Muscle layer of duodenum (tissue), 2 donors: ENCODE measurements at regions not wholly inside any gene's neighbourhood (a gene's known extent, or its start where the extent isn't known, plus 50 kb on each side); places are given as distances from the start of the nearest gene placed in this dataset.
"Not testable (repeated sequence)": the region's sequence is repeated elsewhere in the genome, so short reads cannot be mapped to it uniquely, and the experiment has no call there.

Experiments used
- H3K27ac ChIP-seq: one replicate; pipeline ENCODE4 v1.7.0; 2013; ENCODE audit warnings: mild to moderate bottlenecking, low read length
- H3K27me3 ChIP-seq: one replicate; pipeline ENCODE4 v1.7.0; 2013; ENCODE audit warnings: low read depth, mild to moderate bottlenecking, control low read depth, low read length
- H3K36me3 ChIP-seq, 2 donors: one replicate each; pipeline ENCODE4 v1.7.0; 2013; ENCODE audit warnings: low read length in 2 of 2, control low read depth in 1 of 2, mild to moderate bottlenecking in 1 of 2; ENCODE audit not compliant: insufficient read depth in 2 of 2, control insufficient read depth in 1 of 2
- H3K4me1 ChIP-seq, 2 donors: one replicate each; pipeline ENCODE4 v1.7.0; 2013; ENCODE audit warnings: low read length in 2 of 2, mild to moderate bottlenecking in 2 of 2, control low read depth in 1 of 2, moderate library complexity in 1 of 2; ENCODE audit not compliant: insufficient read depth in 2 of 2, control insufficient read depth in 1 of 2
- H3K4me3 ChIP-seq, 2 donors: one replicate each; pipeline ENCODE4 v1.7.0; 2013; ENCODE audit warnings: low read length in 2 of 2, low read depth in 1 of 2, mild to moderate bottlenecking in 1 of 2
- H3K9me3 ChIP-seq, 2 donors: one replicate each; pipeline ENCODE4 v1.7.0; 2013; ENCODE audit warnings: low read length in 2 of 2, control low read depth in 1 of 2, mild to moderate bottlenecking in 1 of 2; ENCODE audit not compliant: control insufficient read depth in 1 of 2
- donor health status: healthy.

DNA sequence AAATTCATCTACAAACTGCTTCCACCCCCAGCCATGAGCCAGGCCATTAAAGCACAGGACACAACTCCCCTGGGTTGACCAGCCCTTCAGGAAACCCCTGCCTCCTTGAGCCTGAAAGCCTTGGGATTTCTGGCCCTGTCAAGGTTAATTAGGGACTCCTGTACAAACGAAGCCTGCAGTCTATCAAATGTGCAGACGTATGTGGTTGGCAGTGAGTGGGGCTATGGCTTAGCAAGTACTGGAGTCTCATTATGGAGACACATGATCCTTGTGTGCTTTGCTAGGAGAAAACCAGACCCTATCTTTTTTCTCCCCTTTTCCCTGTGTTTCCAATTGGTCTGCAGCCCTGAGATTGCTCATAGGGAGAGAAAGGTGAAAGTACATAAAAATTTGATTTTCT, 588.3 kb upstream of the USP24 start:
- H3K27me3 ChIP-seq = no peaks in the 10 kb centered on the region
- no peaks in the 10 kb centered on the region for H3K4me1 ChIP-seq
- H3K4me3 ChIP-seq = no peak overlapping the region
- H3K9me3 ChIP-seq = peaks cover 0 to 6% of the 10 kb centered on the region in 2 donors
- no peak overlapping the region for H3K27ac ChIP-seq
- no peaks in the 10 kb centered on the region for H3K36me3 ChIP-seq

DNA sequence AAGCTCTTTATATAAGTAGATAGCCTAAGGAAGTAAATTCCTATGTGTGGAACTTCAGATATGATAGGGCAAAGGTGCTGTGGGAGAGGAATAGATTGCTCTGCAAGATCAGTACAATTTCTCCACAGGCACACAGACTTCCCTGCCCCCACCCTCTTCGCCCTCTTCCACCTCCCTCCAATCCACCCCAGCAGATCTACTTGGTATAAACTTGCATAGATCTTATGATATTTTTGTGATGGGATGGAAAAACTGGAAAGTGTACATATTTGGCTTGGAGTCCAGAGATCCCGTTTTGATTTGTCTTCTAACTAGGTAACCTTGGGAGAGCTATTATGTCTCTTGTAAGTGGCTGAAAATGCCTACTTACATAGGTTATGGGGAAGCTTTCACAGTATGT, 586.3 kb upstream of the USP24 start:
- no peak overlapping the region for H3K4me3 ChIP-seq
- no peaks in the 10 kb centered on the region for H3K27me3 ChIP-seq
- H3K9me3 ChIP-seq = peaks cover 0 to 6% of the 10 kb centered on the region in 2 donors

GRCh38 chr1:55800503-55800902, 585.3 kb upstream of the USP24 start:
- Histone ChIP-seq H3K27ac (no peak overlapping the region), H3K4me3 (no peak overlapping the region), H3K27me3 (no peaks in the 10 kb centered on the region), H3K9me3 (peaks cover 0 to 6% of the 10 kb centered on the region in 2 donors), H3K4me1 (no peaks in the 10 kb centered on the region), H3K36me3 (no peaks in the 10 kb centered on the region)

More for the DNA sequence above, 586.3 kb upstream of the USP24 start:
- Histone ChIP-seq H3K4me1 (no peaks in the 10 kb centered on the region), H3K27ac (no peak overlapping the region), H3K36me3 (no peaks in the 10 kb centered on the region)

DNA sequence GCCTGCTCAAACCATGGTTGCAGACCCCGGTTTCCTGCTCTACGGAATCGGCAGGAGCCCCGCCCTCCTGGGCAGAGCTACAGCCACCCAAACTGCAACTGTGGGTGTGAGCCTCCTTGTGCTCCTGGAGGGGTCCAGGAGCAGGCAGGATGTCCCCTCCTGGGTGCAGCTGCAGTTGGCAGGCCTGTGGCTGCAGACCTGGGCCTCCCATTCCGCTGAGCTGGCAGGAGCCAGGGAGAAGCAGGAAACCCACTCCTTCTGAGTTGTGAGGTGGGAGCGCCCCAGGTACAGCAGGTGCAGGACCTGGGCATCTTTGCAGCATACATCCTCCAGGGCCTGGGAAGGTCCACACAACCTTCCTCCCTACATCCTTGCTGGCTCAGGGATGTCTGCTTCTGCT, 578.7 kb upstream of the USP24 start:
- H3K9me3 ChIP-seq = no peaks in the 10 kb centered on the region
- no peaks in the 10 kb centered on the region for H3K4me1 ChIP-seq
- H3K27ac ChIP-seq = no peak overlapping the region
- no peaks in the 10 kb centered on the region for H3K36me3 ChIP-seq
- H3K4me3 ChIP-seq = no peak overlapping the region
- no peaks in the 10 kb centered on the region for H3K27me3 ChIP-seq

DNA sequence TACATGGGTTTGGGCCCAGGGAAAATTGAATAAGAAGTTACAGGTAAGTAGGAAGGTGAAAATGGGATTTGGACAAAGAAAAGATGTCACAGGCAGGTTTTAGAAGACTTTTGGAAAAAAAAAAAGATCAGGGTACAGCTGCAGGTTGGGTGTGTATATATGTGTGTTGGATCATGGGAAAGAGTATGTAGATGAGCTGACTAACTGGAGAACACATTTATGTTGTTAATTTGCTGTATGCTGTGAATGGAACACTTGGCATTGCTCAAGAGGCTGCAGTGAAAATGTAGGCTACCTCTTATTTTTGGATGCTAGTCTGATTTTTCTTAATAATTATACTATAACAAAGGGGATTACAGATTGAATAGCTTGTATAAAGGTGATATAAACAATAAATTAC, 577.7 kb upstream of the USP24 start:
- Histone ChIP-seq H3K36me3 (no peaks in the 10 kb centered on the region), H3K27ac (no peak overlapping the region), H3K4me3 (no peak overlapping the region), H3K27me3 (no peaks in the 10 kb centered on the region), H3K4me1 (no peaks in the 10 kb centered on the region), H3K9me3 (no peaks in the 10 kb centered on the region)

- H3K27me3 ChIP-seq = no peaks in the 10 kb centered on the region
- H3K36me3 ChIP-seq = no peaks in the 10 kb centered on the region
- H3K4me3 ChIP-seq = no peak overlapping the region
- no peak overlapping the region for H3K27ac ChIP-seq
- H3K4me1 ChIP-seq = no peaks in the 10 kb centered on the region
- H3K9me3 ChIP-seq = no peaks in the 10 kb centered on the region
Measured at GRCh38 chr1:55789466-55789865, 574.3 kb upstream of the USP24 start.

DNA sequence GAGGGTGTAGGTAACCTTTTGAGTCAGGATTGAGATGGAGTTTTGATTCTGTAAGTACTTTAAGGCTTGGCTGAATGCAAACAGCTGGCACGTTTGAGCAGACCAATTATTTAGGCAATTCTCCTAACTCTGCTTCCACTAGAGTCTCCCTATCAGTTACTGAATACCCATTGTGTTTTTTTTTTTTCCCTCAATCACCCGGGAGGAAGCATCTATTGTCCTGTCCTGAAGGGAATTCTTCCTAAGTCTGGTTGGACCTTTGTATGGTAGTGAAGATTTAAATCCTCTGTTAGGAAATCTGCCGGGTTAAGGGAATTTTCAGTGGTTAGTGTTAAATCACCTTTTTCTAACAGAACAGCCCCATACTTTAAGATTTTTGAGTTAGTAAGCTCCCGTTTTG, 571.2 kb upstream of the USP24 start:
- no peaks in the 10 kb centered on the region for H3K27me3 ChIP-seq
- H3K9me3 ChIP-seq = no peaks in the 10 kb centered on the region
- no peaks in the 10 kb centered on the region for H3K4me1 ChIP-seq
- H3K36me3 ChIP-seq = no peaks in the 10 kb centered on the region
- no peak overlapping the region for H3K4me3 ChIP-seq
- H3K27ac ChIP-seq = no peak overlapping the region

- not testable (repeated sequence) for H3K27ac ChIP-seq, H3K36me3 ChIP-seq, H3K9me3 ChIP-seq, H3K4me1 ChIP-seq, H3K27me3 ChIP-seq, H3K4me3 ChIP-seq
Measured at GRCh38 chr1:55784941-55785450, 569.8 kb upstream of the USP24 start.

- no peak overlapping the region for H3K4me3 ChIP-seq
- H3K4me1 ChIP-seq = no peaks in the 10 kb centered on the region
- H3K36me3 ChIP-seq = no peaks in the 10 kb centered on the region
- H3K9me3 ChIP-seq = no peaks in the 10 kb centered on the region
- no peak overlapping the region for H3K27ac ChIP-seq
- H3K27me3 ChIP-seq = no peaks in the 10 kb centered on the region
Measured at GRCh38 chr1:55781944-55782482, 566.8 kb upstream of the USP24 start.

DNA sequence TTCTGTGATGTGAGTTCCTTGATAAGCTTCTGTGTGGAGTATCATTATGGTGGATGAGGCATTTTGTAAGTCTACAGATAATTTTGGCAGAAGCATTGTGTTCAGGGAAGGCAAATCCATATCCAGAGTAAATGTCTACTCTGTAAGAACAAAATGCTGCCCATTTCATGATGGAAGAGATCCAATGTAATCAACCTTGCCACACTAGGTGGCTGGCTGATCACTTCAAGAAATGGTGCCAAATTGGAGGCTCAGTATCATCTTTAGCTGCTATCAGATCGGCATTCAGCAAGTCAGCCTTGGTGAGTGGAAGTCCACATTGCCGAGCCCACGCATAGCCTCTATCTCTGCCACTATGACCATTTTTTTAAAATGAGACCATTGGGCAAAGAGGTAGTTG, 565.8 kb upstream of the USP24 start:
- no peaks in the 10 kb centered on the region for H3K9me3 ChIP-seq
- H3K36me3 ChIP-seq = no peaks in the 10 kb centered on the region

DNA sequence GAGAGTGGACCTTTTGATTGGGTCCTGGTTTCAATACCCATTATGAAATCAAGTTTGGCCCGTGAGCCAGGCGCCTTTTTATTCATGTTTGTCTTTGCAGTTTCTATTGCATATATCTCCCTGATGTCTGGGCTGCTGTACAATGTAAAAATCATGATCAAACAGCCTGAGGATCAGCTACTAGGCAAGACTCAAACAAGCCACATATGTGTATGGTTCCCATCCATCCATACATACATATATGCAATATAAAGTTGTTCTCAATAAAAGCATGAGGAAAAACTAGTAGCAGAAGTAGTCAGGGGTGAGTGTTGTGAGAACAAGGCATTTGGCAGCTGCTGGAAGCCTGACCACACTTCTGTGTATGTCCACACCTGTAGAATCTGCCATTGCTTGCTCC, 562.4 kb upstream of the USP24 start:
- Histone ChIP-seq H3K4me3 (no peak overlapping the region), H3K27me3 (no peaks in the 10 kb centered on the region), H3K4me1 (no peaks in the 10 kb centered on the region), H3K27ac (no peak overlapping the region), H3K9me3 (peaks cover 0 to 9% of the 10 kb centered on the region in 2 donors), H3K36me3 (no peaks in the 10 kb centered on the region)

More for the DNA sequence above, 565.8 kb upstream of the USP24 start:
- Histone ChIP-seq H3K27ac (no peak overlapping the region), H3K4me1 (no peaks in the 10 kb centered on the region), H3K4me3 (no peak overlapping the region), H3K27me3 (no peaks in the 10 kb centered on the region)

DNA sequence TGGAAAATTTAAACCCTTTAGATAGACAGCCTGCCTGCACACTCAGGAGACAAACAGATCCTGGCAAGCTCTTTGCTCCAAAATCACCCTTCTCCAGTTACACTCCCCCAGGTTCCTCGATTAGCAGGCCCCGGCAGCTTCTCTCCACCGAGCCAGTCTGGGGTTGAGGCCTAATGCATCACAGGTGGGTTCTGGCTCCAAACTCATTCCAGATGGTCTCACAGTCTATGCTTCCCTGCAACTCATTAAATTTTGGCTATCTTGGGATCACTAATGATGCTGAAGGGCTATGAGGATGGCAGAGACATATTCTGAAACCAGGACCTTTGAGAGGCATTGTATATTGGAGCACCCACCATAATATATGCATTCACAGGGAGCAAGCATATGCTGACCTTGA, 559.8 kb upstream of the USP24 start:
- H3K27ac ChIP-seq = no peak overlapping the region

More for the DNA sequence above, 559.8 kb upstream of the USP24 start:
- no peaks in the 10 kb centered on the region for H3K27me3 ChIP-seq
- H3K4me3 ChIP-seq = no peak overlapping the region
- no peaks in the 10 kb centered on the region for H3K4me1 ChIP-seq
- no peaks in the 10 kb centered on the region for H3K36me3 ChIP-seq
- peaks cover 0 to 9% of the 10 kb centered on the region in 2 donors for H3K9me3 ChIP-seq
